GM18873 (cell line): ENCODE measurements at regions not wholly inside any gene's neighbourhood (a gene's known extent, or its start where the extent isn't known, plus 50 kb on each side); places are given as distances from the start of the nearest gene placed in this dataset.

Experiments
- ATAC-seq: cut with Tn5 transposase; IDR thresholded peaks from one replicate; pipeline ENCODE4 v1.9.1; 2021; ENCODE audit warnings: mild to moderate bottlenecking, moderate library complexity, moderate number of reproducible peaks; ENCODE audit not compliant: unreplicated experiment, low FRiP score

DNA sequence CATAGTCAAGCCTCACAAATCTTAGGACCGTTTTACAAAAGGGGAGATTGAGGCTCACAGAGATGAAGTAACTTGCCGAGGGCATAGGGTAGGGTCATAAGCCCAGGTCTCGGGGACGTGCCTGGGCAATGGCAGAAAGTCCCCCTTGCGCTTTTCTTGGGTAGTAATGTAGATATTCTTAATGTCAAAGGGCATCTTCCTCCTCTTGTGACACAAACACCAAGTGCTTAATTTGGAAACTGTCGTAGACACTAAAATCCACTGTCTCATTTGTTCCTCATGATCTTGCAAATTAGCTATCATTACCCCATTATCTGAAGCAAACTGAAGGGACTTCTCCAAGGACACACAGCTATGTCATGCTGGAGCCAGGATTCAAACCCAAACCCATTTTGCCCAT lies 180.8 kb downstream of the GAS1 start:
- no peak for ATAC-seq

DNA sequence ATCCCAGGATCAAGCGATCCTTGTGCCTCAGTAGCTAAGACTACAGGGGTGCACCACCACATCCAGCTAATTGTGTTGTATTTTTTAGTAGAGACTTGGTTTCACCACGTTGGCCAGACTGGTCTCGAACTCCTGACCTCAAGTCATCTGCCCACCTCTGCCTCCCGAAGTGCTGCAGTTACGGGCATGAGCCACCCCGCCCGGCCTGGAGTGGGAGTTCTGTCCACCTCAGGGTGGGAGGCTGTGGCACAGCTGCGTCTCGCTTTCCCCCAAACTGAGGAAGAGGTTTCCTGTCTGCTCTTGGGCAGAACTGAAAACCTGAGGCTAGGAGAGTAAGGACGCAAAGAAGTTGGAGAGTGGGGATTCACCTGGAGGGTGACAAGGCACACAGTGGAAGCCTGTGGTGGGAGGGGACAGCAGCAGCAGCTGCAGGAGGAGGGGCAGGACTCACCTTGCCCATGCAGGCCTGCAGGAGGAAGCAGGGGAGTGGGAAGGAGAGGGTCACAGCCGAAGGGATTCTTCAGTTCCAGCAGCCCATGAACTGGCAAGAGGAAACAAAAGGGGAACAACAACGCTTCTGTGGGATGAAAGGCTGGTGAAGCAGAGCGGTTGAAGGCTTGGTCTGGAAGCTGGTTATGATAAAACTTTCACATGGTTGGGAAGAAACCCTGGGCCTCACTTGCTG lies 181.4 kb downstream of the GAS1 start:
- ATAC-seq: no peak

DNA sequence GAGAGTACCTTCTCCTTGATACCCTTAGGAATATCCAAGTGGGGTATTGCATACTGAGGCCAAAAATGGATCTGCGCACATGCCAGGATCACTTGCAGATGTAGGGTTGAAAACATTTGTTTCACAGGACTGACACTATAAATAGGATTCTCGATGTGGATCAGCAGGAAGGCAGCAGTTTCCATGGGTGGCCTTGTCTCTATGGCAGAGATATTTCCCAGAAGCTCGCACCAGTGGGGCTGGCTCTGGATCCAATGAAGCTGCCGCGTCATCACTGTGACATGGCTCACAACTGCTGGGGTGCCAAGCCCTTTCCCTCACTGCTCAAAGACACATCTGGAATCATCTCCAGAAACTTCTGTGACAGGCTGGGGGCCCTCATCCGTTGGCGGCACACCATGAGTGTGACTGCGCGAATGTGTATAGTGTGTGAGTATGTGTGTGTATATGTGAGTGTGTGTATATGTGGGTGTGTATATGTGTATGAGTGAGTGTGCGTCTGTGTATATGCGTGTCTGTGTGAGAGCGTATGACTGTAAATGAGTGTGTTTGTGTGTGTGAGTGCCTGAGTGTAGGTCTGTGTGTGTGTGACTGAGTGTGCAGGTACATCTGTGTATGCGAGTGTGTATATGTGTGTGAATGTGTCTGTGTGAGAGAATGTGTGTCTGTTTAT lies 182.5 kb downstream of the GAS1 start:
- ATAC-seq: no peak

DNA sequence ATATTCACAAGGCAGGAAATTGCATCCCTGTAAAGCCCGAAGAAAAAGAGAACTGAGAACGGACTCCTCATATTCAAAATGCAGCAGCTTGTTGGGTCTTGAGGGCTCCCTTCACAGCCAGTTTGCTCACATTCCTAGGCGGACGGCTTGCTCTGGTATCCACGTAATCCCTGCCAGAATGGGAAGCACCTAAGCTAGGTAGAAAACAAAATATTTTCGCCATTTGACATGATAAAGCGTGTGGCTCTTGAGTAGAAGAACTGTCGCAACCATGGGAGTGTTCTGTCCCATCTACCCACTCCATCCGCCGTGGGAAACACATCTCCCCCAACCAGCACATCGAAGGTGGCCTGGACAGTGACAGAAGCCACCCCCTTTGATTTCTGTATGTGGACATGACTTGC lies 183.1 kb downstream of the GAS1 start:
- no peak for ATAC-seq

- ATAC-seq: no peak
Measured at GRCh38 chr9:86763791-86764190, 183.5 kb downstream of the GAS1 start.

- ATAC-seq: no peak
Measured at GRCh38 chr9:86757382-86757720, 190.0 kb downstream of the GAS1 start.

GRCh38 chr9:86756576-86757381 lies 190.5 kb downstream of the GAS1 start:
- ATAC-seq: no peak

DNA sequence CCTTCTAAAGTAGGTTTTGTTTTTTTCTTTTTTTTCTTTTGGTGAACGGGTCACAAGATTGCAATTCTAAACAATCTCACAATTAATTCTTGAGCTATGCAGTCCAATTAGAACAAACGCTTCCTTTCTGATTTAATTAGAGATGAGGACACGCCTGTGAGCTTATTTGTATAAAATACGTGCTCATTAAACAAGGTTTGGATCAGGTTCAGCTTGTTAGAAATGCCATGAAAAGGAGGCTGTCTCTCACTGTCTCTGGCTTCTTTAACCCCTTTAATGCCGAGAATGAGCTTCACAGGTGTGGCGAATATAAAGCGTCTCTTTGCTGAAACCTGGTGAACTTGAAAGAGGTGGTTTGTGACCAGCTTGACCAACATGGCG lies 191.8 kb downstream of the GAS1 start:
- no peak for ATAC-seq

DNA sequence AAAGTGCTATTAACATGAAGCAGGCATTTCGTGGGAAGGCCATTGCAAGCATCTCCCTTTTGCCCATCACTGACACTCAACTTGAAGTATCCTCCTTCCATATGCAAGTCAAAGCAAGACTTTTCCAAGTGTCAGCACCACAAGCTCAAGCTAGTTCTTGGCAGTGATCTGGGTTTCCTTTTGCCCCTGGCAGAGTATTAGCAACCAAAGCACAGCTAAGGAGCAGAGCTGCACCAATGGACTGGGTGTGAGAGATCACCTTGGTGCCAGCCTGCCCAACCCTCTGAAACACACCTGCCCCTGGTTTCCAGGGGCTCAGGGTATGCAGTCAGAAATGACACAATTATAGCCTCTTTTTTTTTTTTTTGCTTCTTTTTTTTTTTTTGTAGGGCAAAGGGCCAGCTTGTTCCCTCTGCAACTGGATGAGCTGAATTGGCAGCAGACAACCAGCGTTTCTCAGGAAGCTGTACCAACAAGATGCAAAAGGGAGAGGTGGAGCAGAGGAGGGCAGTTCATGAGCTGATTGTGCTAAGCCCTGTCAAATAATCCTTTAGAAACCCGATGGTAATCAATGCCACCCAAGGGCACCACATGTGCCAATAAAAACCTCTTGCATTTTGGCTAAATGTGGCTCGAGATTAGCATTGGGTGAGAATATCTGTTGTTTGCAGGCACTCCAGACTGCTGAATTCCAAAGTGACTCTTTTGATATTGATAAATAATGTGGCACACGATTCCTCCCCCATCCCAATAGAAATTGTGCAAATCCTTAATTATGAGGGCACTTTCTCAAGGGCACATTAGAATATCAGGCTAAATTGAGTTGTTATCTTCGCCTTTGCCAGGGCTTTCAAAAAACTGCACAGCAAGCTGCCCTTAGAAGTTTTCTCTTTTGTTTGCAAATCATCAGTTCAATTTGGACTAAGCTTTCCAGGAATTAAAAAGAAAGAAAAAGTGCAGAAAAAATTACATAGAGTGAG lies 192.4 kb downstream of the GAS1 start:
- ATAC-seq: no peak

GRCh38 chr9:86753836-86754235 lies 193.5 kb downstream of the GAS1 start:
- ATAC-seq: no peak

GRCh38 chr9:86752733-86753132 lies 194.6 kb downstream of the GAS1 start:
- no peak for ATAC-seq

DNA sequence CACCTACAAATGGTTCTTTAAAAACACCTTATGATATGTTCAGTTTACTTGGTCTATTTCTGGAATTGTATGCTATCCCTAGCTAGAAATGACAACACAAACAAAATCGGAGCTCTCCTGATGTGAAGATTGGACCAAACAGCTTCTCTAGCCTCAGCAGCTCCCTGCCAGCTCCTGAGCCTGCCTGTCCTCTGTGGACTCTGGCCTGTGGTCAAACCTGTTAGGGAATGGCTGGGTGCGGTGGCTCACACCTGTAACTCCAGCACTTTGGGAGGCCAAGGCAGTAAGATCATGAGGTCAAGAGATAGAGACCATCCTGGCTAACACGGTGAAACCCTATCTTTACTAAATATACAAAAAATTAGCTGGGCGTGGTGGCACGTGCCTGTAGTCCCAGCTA lies 195.3 kb downstream of the GAS1 start:
- no peak for ATAC-seq

DNA sequence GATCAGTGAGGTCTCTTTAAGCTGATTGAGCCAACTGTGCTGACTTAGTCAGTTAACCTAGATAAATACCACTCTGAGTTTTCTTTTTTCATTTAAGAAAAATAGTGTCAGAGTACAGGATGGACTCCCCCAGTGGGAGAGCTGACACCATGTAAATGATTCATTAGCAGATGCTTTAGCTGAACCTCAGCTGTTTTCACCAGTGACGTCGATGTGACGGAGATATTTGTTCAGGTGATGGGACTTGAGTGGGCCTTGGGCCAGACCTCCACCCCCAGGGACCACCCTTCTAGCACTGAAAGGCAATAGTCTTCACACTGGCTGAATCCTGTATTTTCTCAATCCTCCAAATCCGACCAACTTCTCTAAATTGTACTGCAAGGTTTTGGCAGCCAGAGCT lies 196.1 kb downstream of the GAS1 start:
- no peak for ATAC-seq

GRCh38 chr9:86749894-86750255 lies 197.4 kb downstream of the GAS1 start:
- ATAC-seq: no peak

- no peak for ATAC-seq
Measured at GRCh38 chr9:86749161-86749893, 198.0 kb downstream of the GAS1 start.

DNA sequence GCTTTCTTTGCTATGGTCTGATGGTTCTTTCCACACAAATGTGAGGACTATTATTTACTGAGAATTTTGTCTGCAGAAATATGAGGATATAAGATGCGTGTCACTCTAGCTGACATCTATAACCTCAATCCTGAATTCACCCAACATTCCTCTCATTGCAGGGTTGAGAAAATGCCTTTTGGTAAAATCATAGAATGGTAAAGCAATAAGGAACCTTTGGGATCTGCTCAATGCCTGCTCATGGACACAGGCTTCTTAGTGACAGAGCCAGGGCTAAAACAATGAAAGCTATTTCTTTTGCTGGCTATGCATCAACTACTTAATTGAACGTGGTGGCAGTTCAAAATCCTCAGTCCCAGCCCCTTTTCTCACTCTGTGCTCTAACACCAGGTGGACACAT lies 199.6 kb downstream of the GAS1 start:
- no peak for ATAC-seq

GRCh38 chr9:86741311-86742208 lies 205.7 kb downstream of the GAS1 start:
- ATAC-seq: no peak

DNA sequence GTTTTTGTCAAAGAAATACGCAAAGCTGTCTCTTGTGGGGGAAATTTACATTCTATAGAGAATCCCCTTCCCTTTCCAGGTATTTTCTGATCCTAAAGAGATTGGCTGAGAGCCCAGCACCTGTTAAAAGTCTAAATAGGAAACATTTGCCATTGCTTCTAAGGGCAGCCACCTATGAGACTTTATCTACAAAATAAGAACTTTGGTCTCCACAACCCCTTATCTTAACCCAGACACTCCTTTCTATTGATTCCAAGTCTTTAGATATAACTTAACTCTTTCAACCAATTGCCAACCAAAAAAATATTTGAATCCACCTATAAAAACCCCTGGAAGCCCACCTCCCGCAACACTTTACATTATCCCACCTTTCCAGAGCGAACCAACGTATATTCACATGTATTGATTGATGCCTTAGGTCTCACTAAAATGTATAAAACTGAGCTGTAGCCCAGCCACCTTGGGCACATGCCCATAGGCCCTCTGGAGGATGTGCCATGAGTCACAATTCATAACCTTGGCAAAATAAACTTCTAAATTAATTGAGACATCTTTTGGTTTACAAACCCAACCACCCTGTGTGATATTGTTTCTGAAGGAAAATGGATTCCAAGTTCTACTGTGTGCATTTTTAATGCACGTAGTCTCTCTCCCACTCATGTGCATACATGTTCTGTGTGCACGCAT lies 211.4 kb downstream of the GAS1 start:
- no peak for ATAC-seq
